ENCODE measurements at regions not wholly inside any gene's neighbourhood (a gene's known extent, or its start where the extent isn't known, plus 50 kb on each side); places are given as distances from the start of the nearest gene placed in this dataset.

DNA sequence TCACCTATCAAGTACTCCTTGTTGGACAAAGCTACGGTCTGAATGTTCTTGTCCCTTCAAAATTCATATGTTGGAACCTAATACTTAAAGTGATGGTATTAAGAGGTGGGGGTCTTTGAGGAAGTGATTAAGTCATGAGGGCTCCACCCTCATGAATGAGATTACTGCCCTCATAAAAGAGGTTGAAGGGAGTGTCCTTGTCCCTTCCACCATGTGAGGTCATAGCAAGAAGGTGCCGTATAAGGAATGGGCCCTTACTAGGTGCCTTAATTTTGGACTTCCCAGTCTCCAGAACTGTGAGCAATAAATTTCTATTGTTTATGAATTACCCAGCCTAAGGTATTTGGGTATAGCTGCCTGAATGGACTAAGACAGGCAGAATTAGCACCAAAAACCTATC lies 191.1 kb upstream of the NUDT4 start:
- TF ChIP-seq TEAD4 (IDR thresholded peaks at IDR 0.05; ENCODE audit: borderline replicate concordance, insufficient read depth) (no peak), RFX5 (IDR thresholded peaks at IDR 0.05; ENCODE audit: low read length) (no peak), CHD2 (IDR thresholded peaks at IDR 0.05; ENCODE audit: low read length, partially characterized antibody) (no peak), TAF1 (IDR thresholded peaks at IDR 0.05; ENCODE audit: borderline replicate concordance, low read depth, low read length) (no peak), EZH2phosphoT487 (IDR thresholded peaks at IDR 0.05; ENCODE audit: borderline replicate concordance, low read depth) (no peak), MEF2A (IDR thresholded peaks at IDR 0.05; ENCODE audit: borderline replicate concordance, low read depth) (no peak), RXRA (IDR thresholded peaks at IDR 0.05; ENCODE audit: borderline replicate concordance, low read depth) (no peak), POLR2AphosphoS5 (IDR thresholded peaks at IDR 0.05; ENCODE audit: low read depth, low read length) (no peak)
- TF ChIP-seq, protein P1, sequence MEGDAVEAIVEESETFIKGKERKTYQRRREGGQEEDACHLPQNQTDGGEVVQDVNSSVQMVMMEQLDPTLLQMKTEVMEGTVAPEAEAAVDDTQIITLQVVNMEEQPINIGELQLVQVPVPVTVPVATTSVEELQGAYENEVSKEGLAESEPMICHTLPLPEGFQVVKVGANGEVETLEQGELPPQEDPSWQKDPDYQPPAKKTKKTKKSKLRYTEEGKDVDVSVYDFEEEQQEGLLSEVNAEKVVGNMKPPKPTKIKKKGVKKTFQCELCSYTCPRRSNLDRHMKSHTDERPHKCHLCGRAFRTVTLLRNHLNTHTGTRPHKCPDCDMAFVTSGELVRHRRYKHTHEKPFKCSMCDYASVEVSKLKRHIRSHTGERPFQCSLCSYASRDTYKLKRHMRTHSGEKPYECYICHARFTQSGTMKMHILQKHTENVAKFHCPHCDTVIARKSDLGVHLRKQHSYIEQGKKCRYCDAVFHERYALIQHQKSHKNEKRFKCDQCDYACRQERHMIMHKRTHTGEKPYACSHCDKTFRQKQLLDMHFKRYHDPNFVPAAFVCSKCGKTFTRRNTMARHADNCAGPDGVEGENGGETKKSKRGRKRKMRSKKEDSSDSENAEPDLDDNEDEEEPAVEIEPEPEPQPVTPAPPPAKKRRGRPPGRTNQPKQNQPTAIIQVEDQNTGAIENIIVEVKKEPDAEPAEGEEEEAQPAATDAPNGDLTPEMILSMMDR (IDR thresholded peaks at IDR 0.05), result no peak
- TF ChIP-seq, protein P2, sequence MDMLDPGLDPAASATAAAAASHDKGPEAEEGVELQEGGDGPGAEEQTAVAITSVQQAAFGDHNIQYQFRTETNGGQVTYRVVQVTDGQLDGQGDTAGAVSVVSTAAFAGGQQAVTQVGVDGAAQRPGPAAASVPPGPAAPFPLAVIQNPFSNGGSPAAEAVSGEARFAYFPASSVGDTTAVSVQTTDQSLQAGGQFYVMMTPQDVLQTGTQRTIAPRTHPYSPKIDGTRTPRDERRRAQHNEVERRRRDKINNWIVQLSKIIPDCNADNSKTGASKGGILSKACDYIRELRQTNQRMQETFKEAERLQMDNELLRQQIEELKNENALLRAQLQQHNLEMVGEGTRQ (IDR thresholded peaks at IDR 0.05; ENCODE audit: borderline replicate concordance, low read depth, low read length), result no peak

Data from SK-N-SH (cell line).